Lung (tissue), 11 donors: ENCODE measurements at regions not wholly inside any gene's neighbourhood (a gene's known extent, or its start where the extent isn't known, plus 50 kb on each side); places are given as distances from the start of the nearest gene placed in this dataset.

Source experiments
- ATAC-seq: fragments of 200-7000 bp; cut with Tn5 transposase; one replicate; pipeline ENCODE4 v1.9.1; 2020; ENCODE audit warnings: moderate number of reproducible peaks; ENCODE audit not compliant: insufficient read depth, low FRiP score
- DNase-seq, 3 donors: peaks; one replicate each; pipeline ENCODE4 v3.0.0-alpha.2; 2013 to 2017
- H3K27ac ChIP-seq, 2 donors: one replicate each; pipeline ENCODE4 v1.5.1; 2013; ENCODE audit warnings: mild to moderate bottlenecking in 2 of 2, moderate library complexity in 2 of 2, control low read depth in 1 of 2, inconsistent platforms in 1 of 2, low read depth in 1 of 2, low read length in 1 of 2
- H3K27me3 ChIP-seq, 3 donors: one replicate each; pipeline ENCODE4 v1.5.1; 2013; ENCODE audit warnings: low read length in 2 of 3; ENCODE audit not compliant: control insufficient read depth in 3 of 3, insufficient read depth in 3 of 3
- H3K36me3 ChIP-seq, 4 donors: one replicate each; pipeline ENCODE4 v1.5.1; 2013; ENCODE audit warnings: low read length in 4 of 4, mild to moderate bottlenecking in 1 of 4, moderate library complexity in 1 of 4; ENCODE audit not compliant: control insufficient read depth in 4 of 4, insufficient read depth in 4 of 4
- H3K4me1 ChIP-seq, 5 donors: one replicate each; pipeline ENCODE4 v1.5.1; 2013; ENCODE audit warnings: low read length in 5 of 5, mild to moderate bottlenecking in 2 of 5, moderate library complexity in 1 of 5; ENCODE audit not compliant: control insufficient read depth in 5 of 5, insufficient read depth in 5 of 5
- H3K4me3 ChIP-seq: one replicate; pipeline ENCODE4 v1.5.1; 2013; ENCODE audit warnings: mild to moderate bottlenecking, control low read depth, moderate library complexity
- H3K9ac ChIP-seq, 2 donors: one replicate each; pipeline ENCODE4 v1.5.1; 2013; ENCODE audit warnings: low read length in 2 of 2, control low read depth in 1 of 2; ENCODE audit not compliant: insufficient read depth in 1 of 2
- H3K9me3 ChIP-seq, 4 donors: one replicate each; pipeline ENCODE4 v1.5.1; 2013; ENCODE audit warnings: low read length in 3 of 4, mild to moderate bottlenecking in 1 of 4, moderate library complexity in 1 of 4; ENCODE audit not compliant: control insufficient read depth in 4 of 4, insufficient read depth in 3 of 4
- WGBS, 2 donors: extraction: QIAGEN DNeasy Blood & Tissue Kit; methylation state at CpG; one replicate each; pipeline ENCODE4 v1.1.7; 2013; 5-methylcytosine and 5-hydroxymethylcytosine counted together
- TF ChIP-seq, protein P1 (sequence below): IDR thresholded peaks from 2 replicates; pipeline ENCODE4 v1.5.1; 2012; ENCODE audit warnings: mild to moderate bottlenecking; ENCODE audit errors: control extremely low read depth, extremely low read depth
- donor health status: control.
- donor health status: control.
- donor health status: Bipolar disorder and iron deficiency.
- donor health status: healthy.
- donor health status: DM: yes; HTN: yes; CAD: no.

DNA sequence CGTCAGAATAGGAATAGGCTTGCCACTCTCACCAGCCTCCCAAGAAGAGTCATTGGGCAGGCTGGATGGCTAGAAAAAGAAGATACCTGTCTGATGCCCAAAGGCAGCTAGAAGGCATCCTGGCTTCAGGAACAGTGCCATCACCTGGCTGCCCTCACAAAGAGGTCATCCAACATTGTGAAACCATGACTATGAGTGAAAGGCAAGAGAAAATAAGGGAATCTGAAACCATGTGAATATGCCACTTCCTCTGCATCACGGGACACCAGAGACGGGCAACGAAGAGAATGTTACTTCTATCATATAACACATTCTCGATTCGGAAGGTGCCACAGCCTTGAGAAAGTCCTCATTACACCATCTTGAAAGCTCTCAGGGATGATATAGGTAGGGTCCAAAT is 182.0 kb downstream of the DAD1 start:
- Histone ChIP-seq H3K27me3 (no peaks in the 10 kb centered on the region), H3K9me3 (no peaks in the 10 kb centered on the region), H3K4me3 (no peak overlapping the region), H3K9ac (no peak overlapping the region), H3K27ac (no peak overlapping the region), H3K4me1 (peaks cover 0 to 2% (median 0%) of the 10 kb centered on the region in 5 donors), H3K36me3 (no peaks in the 10 kb centered on the region)
- TF ChIP-seq, protein P1, sequence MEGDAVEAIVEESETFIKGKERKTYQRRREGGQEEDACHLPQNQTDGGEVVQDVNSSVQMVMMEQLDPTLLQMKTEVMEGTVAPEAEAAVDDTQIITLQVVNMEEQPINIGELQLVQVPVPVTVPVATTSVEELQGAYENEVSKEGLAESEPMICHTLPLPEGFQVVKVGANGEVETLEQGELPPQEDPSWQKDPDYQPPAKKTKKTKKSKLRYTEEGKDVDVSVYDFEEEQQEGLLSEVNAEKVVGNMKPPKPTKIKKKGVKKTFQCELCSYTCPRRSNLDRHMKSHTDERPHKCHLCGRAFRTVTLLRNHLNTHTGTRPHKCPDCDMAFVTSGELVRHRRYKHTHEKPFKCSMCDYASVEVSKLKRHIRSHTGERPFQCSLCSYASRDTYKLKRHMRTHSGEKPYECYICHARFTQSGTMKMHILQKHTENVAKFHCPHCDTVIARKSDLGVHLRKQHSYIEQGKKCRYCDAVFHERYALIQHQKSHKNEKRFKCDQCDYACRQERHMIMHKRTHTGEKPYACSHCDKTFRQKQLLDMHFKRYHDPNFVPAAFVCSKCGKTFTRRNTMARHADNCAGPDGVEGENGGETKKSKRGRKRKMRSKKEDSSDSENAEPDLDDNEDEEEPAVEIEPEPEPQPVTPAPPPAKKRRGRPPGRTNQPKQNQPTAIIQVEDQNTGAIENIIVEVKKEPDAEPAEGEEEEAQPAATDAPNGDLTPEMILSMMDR: no peak
- ATAC-seq (no peak), DNase-seq (no peak)
- WGBS, 2 donors: 60 to 70% methylated on average over 6 of the region's 6 CpGs

DNA sequence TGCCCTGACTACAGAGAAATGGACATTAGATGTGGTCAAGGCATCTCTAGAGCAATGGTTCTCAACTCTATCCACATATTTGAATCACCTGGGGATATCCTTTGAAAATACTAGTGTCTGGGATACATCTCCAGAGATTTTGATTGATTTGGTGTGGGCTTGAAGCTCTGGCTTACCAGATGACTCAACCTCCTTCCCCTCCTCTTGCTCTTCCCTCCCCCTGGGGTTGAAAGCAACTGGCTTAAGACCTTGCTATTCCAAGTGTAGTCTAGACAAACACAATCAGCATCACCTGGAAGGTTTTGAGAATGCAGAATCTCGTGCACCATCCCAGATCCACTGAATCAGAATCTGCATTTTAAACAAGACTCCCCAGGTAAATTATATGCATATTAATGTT is 183.8 kb downstream of the DAD1 start:
- Histone ChIP-seq H3K27ac (no peak overlapping the region), H3K4me3 (no peak overlapping the region), H3K27me3 (no peaks in the 10 kb centered on the region), H3K36me3 (no peaks in the 10 kb centered on the region), H3K9ac (no peak overlapping the region), H3K4me1 (peaks cover 0 to 7% (median 0%) of the 10 kb centered on the region in 5 donors), H3K9me3 (no peaks in the 10 kb centered on the region)
- WGBS, 2 donors: 75 to 89% methylated on average over 1 of the region's 1 CpG
- DNase-seq (no peak), ATAC-seq (no peak)
- TF ChIP-seq, protein P1: no peak

DNA sequence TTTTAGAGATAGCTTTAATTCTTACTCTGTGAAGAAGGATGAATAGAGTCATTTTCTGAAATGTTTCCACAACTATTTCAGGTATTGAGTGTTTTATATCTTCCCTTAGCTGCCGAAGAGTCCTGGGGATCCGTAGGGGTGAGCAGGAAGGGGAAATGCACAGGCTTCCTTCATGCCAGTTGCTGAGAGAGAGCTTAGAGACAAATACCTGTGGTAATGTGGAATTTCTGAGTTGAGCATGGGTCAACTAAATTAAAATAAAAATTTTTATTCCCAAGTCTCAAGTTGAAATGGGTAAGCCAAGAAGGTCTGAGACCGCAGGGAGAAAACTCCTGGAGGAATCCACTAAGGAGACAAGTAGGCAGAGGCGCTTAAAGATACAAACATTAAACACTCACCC is 185.7 kb downstream of the DAD1 start:
- TF ChIP-seq, protein P1: no peak
- Histone ChIP-seq H3K4me1 (peaks cover 0 to 8% (median 0%) of the 10 kb centered on the region in 5 donors), H3K9me3 (no peaks in the 10 kb centered on the region), H3K4me3 (no peak overlapping the region), H3K36me3 (no peaks in the 10 kb centered on the region), H3K27ac (no peak overlapping the region), H3K27me3 (no peaks in the 10 kb centered on the region), H3K9ac (no peak overlapping the region)
- WGBS, 2 donors: 72 to 81% methylated on average over 4 of the region's 4 CpGs
- ATAC-seq (no peak), DNase-seq (no peak)

DNA sequence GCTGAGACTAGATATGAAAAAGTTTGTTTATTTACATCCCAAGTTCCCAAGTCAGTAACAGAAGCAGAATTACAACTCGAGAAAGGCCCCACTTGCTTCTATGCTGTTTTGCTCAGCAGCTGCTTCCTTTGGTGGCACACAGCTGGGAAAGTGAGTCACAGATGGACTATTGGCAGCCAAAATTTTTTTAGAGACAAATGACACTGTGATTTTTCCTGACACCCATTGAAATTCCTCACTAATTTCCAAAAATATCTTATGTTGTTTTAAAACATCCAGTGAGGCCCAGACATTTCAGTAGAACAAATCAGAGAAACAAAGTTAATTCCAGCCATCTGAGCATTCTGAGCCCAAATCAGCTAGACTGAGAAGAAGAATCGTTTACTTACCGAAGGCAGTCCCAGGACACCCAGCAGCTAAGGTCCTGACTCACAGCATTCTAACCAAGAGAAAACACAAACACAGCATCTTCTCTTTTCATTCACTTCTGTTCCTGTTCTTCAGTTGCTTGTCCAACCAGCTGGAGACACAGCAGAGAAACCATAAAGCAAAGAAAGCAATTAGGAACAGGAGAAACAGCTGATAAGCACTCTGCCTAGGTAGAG is 188.3 kb downstream of the DAD1 start:
- Histone ChIP-seq H3K9ac (no peak overlapping the region), H3K4me3 (no peak overlapping the region), H3K27ac (no peak overlapping the region), H3K4me1 (peaks cover 0 to 8% (median 0%) of the 10 kb centered on the region in 5 donors), H3K36me3 (no peaks in the 10 kb centered on the region), H3K9me3 (no peaks in the 10 kb centered on the region), H3K27me3 (no peaks in the 10 kb centered on the region)
- TF ChIP-seq, protein P1: no peak
- WGBS, 2 donors: 64 to 67% methylated on average over 3 of the region's 3 CpGs
- DNase-seq (peak in 1 of 3 donors; percentile 29), ATAC-seq (no peak)
